Upper lobe of right lung (tissue), 1 donor: ENCODE measurements at regions not wholly inside any gene's neighbourhood (a gene's known extent, or its start where the extent isn't known, plus 50 kb on each side); places are given as distances from the start of the nearest gene placed in this dataset.

Source experiments
- ATAC-seq: fragments of 200-7000 bp; cut with Tn5 transposase; one replicate; pipeline ENCODE4 v1.9.1; 2020; ENCODE audit warnings: mild to moderate bottlenecking, moderate library complexity
- DNase-seq: peaks from one replicate; pipeline ENCODE4 v3.0.0-alpha.2; 2020
- H3K27ac ChIP-seq: fragments of 200-600 bp; one replicate; pipeline ENCODE4 v1.8.0; 2022
- H3K27me3 ChIP-seq: fragments of 200-600 bp; one replicate; pipeline ENCODE4 v1.8.0; 2022; ENCODE audit warnings: mild to moderate bottlenecking
- H3K36me3 ChIP-seq: fragments of 200-600 bp; one replicate; pipeline ENCODE4 v1.8.0; 2022
- H3K4me1 ChIP-seq: fragments of 200-600 bp; one replicate; pipeline ENCODE4 v1.8.0; 2022
- H3K4me3 ChIP-seq: fragments of 200-600 bp; one replicate; pipeline ENCODE4 v1.8.0; 2022; ENCODE audit warnings: mild to moderate bottlenecking
- H3K9me3 ChIP-seq: fragments of 200-600 bp; one replicate; pipeline ENCODE4 v1.8.0; 2022
- intact Hi-C: fragments of 100-400 bp; cut with DNase I; formaldehyde crosslinking; loops from one replicate; pipeline ENCODE4 v1.11.0; 2022
- TF ChIP-seq, protein P1 (sequence below): fragments of 200-600 bp; IDR thresholded peaks from one replicate; pipeline ENCODE4 v1.8.0; 2022; ENCODE audit warnings: antibody characterized with exemption
- donor health status: DM: no; HTN: yes; CAD: no; lungs with severe emphysema.

DNA sequence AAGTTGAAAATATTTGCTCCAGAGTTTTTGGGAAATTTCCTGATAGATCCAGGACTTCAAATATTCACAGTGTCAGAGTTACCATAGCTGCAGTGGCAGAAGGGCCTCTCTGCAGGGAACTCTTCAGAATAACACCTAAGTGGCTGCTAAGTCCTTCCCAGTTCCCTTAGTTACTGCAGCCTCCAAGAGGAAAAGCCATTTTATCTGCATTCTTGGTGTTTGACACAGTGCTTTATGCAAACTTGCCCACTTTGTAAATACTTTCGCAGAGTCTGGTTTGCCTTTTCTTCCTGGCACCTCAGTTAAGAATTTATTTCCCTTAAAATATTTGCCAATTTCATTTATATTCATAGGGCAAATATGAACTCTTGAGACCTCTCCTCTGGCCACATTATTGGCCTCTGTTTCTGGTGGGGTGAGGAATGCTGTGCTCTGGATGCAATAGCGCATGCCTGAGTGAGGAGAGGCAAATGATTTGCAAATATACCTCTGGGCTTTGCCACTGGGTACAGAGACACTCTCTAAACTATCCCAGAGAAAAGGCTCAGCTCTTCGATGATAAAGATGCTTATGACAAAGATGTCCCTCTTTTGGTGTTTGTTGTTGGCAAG, 566.3 kb upstream of the NR3C2 start:
- no peak for DNase-seq
- TF ChIP-seq, protein P1, sequence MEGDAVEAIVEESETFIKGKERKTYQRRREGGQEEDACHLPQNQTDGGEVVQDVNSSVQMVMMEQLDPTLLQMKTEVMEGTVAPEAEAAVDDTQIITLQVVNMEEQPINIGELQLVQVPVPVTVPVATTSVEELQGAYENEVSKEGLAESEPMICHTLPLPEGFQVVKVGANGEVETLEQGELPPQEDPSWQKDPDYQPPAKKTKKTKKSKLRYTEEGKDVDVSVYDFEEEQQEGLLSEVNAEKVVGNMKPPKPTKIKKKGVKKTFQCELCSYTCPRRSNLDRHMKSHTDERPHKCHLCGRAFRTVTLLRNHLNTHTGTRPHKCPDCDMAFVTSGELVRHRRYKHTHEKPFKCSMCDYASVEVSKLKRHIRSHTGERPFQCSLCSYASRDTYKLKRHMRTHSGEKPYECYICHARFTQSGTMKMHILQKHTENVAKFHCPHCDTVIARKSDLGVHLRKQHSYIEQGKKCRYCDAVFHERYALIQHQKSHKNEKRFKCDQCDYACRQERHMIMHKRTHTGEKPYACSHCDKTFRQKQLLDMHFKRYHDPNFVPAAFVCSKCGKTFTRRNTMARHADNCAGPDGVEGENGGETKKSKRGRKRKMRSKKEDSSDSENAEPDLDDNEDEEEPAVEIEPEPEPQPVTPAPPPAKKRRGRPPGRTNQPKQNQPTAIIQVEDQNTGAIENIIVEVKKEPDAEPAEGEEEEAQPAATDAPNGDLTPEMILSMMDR, result no peak
- Histone ChIP-seq H3K27ac (no peak overlapping the region), H3K27me3 (no peaks in the 10 kb centered on the region), H3K36me3 (no peaks in the 10 kb centered on the region), H3K4me1 (no peaks in the 10 kb centered on the region), H3K4me3 (no peak overlapping the region), H3K9me3 (no peaks in the 10 kb centered on the region)
- peak; percentile 73 for ATAC-seq
- intact Hi-C loops, result no loop called here

DNA sequence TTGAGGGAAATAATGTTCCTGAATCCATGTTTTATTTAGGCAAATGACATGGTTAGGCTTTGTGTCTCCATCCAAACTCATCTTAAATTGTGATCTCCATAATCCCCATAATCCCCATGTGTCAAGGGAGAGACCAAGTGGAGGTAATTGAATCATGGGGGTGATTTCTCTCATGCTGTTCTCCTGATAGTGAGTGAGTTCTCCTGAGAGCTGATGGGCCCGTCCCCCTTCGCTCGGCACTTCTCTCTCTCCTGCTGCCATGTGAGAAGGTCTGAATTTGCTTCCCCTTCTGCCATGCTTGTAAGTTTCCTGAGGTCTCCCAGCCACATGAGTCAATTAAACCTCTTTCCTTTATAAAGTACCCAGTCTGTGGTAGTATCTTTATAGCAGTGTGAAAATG, 563.0 kb upstream of the NR3C2 start:
- ATAC-seq, result no peak
- TF ChIP-seq, protein P1, result no peak
- H3K27me3 ChIP-seq, result no peaks in the 10 kb centered on the region
- no peak overlapping the region for H3K27ac ChIP-seq
- no peaks in the 10 kb centered on the region for H3K4me1 ChIP-seq
- no peak overlapping the region for H3K4me3 ChIP-seq
- H3K9me3 ChIP-seq, result no peaks in the 10 kb centered on the region
- no peaks in the 10 kb centered on the region for H3K36me3 ChIP-seq
- intact Hi-C loops, result no loop called here
- no peak for DNase-seq

DNA sequence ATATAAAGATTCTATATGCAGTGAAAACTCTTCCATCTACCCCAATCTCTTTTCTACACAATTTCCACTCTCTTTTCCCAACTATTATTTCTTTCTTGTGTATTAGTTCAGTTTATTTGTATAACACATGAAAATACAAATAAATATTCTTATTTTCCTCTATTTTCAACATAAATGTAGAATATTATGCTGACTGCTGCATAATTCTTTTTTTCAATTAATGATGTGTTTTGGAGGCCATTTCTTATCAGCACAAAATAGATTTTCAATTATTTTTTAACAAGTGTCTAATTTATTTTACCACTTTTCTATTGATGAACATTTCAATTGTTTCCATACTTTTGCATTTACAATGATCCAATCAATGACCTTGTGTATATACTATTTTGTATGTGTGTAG, 557.7 kb upstream of the NR3C2 start:
- Histone ChIP-seq H3K4me1 (no peaks in the 10 kb centered on the region), H3K4me3 (no peak overlapping the region), H3K9me3 (no peaks in the 10 kb centered on the region), H3K36me3 (no peaks in the 10 kb centered on the region), H3K27me3 (no peaks in the 10 kb centered on the region), H3K27ac (no peak overlapping the region)
- intact Hi-C loops, result no loop called here
- TF ChIP-seq, protein P1, result no peak
- DNase-seq (no peak), ATAC-seq (no peak)

DNA sequence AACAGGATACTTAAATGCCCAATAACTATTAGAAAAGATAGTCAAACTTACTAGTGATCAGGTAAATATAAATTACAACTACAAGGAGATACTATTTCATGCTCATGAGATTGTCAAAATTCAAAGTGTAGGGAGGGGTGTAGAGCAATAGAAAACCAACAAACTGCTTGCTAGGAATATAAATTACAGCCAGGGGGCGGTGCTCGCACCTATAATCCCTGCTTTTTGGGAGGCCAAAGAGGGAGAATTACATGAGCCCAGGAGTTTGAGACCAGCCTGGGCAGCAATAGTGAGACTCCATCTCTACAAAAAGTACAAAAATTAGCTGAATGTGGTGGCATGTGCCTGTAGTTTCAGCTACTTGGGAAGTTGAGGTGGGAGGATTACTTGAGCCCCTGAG, 556.5 kb upstream of the NR3C2 start:
- Histone ChIP-seq H3K27me3 (no peaks in the 10 kb centered on the region), H3K4me1 (no peaks in the 10 kb centered on the region), H3K36me3 (no peaks in the 10 kb centered on the region), H3K9me3 (no peaks in the 10 kb centered on the region), H3K27ac (no peak overlapping the region), H3K4me3 (no peak overlapping the region)
- ATAC-seq (peak; percentile 39), DNase-seq (no peak)
- intact Hi-C loops, result no loop called here
- TF ChIP-seq, protein P1, result peak; percentile 15

DNA sequence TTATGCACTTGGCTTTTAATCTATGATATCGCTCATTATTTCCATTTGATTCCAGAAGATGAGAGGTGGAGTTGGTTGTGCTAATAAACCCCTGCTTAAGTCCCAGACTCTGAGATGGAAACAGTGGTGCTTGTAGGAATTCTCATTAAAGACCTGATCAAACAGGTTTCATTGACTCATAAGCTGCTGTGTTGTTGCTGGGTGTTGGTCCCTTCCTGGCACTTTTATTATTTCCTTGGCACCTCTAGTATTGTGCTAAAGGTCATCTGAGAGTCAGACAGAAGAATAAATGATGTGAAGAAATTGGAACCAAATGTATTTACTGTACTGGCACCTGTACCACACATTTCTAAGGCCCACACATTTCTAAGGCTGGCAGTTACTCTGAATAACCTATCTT, 544.7 kb upstream of the NR3C2 start:
- ATAC-seq, result no peak

More for the DNA sequence above, 544.7 kb upstream of the NR3C2 start:
- Histone ChIP-seq H3K36me3 (no peaks in the 10 kb centered on the region), H3K4me1 (no peaks in the 10 kb centered on the region), H3K27me3 (no peaks in the 10 kb centered on the region), H3K27ac (no peak overlapping the region), H3K4me3 (no peak overlapping the region), H3K9me3 (no peaks in the 10 kb centered on the region)
- no peak for DNase-seq
- intact Hi-C loops, result no loop called here
- TF ChIP-seq, protein P1, result no peak
